ENCODE measurements at regions not wholly inside any gene's neighbourhood (a gene's known extent, or its start where the extent isn't known, plus 50 kb on each side); places are given as distances from the start of the nearest gene placed in this dataset.

- Histone ChIP-seq H3K4me3 (replicated peaks; ENCODE audit: insufficient read depth, low read length) (no peak overlapping the region), H3K27ac (replicated peaks) (no peak overlapping the region), H3K27me3 (ENCODE audit: insufficient read depth, poor library complexity, severe bottlenecking) (peaks cover 4% of the 10 kb centered on the region)
- TF ChIP-seq POLR2AphosphoS5 (IDR thresholded peaks at IDR 0.05; ENCODE audit: low read depth): no peak
- no peak for TF ChIP-seq SPI1 (IDR thresholded peaks at IDR 0.05; ENCODE audit: borderline replicate concordance, low read depth)
- TF ChIP-seq REST (IDR thresholded peaks at IDR 0.05; ENCODE audit: insufficient replicate concordance, low read depth): no peak
- TF ChIP-seq, protein P1, sequence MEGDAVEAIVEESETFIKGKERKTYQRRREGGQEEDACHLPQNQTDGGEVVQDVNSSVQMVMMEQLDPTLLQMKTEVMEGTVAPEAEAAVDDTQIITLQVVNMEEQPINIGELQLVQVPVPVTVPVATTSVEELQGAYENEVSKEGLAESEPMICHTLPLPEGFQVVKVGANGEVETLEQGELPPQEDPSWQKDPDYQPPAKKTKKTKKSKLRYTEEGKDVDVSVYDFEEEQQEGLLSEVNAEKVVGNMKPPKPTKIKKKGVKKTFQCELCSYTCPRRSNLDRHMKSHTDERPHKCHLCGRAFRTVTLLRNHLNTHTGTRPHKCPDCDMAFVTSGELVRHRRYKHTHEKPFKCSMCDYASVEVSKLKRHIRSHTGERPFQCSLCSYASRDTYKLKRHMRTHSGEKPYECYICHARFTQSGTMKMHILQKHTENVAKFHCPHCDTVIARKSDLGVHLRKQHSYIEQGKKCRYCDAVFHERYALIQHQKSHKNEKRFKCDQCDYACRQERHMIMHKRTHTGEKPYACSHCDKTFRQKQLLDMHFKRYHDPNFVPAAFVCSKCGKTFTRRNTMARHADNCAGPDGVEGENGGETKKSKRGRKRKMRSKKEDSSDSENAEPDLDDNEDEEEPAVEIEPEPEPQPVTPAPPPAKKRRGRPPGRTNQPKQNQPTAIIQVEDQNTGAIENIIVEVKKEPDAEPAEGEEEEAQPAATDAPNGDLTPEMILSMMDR (IDR thresholded peaks at IDR 0.05; ENCODE audit: insufficient read depth, low read length): no peak
- TF ChIP-seq GABPA (IDR thresholded peaks at IDR 0.05; ENCODE audit: low read depth): no peak
- DNase-seq (ENCODE audit: low read depth in 1 of 2, low spot score in 1 of 2): no peak
These were observed 51.2 kb upstream of the DAPL1 start for GRCh38 chr2:158743879-158744278.

DNA sequence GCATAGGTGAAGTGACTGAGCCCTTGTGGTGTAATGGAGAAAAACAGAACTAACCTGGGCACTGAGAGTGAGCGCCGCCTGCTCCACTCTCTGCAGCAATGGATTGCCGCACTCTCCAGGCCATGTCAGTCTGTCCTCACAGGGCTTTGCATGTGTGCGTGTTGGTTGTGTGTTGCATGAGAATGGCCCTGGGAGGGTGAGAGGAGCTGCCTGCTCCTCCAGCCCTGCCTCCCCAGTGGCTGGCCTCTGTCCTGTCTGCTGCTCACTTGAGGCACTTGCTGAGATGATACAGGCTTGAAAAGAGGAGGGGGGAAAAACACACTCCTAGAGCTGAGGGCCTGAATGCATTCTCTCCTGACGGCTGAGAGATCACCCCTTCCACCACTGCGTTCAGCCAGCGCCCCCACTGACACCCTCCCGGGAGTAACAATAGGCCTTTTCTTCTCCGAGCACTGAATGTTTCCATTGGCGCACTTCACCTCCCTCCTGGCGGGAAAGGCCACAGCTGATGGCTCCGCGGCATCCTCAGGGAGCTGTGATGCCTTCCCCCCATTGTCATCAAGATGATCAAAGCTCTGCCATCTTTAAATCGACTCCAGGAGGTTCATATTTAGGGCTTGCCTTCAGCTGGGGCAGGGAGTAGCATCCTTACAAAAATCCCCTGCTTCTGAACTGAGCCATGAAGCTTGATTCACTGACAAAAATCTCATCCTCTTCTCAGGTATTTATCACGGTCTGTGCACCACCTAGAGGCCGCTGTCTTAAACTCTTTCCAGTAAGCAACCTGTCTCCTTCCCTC is 49.9 kb upstream of the DAPL1 start:
- H3K27ac ChIP-seq (replicated peaks): no peak overlapping the region
- H3K27me3 ChIP-seq (ENCODE audit: insufficient read depth, poor library complexity, severe bottlenecking): peaks cover 4% of the 10 kb centered on the region
- H3K4me3 ChIP-seq (replicated peaks; ENCODE audit: insufficient read depth, low read length): no peak overlapping the region
- peak in 1 of 2 experiments; percentile 4 for DNase-seq (ENCODE audit: low read depth in 1 of 2, low spot score in 1 of 2)
- no peak for TF ChIP-seq REST (IDR thresholded peaks at IDR 0.05; ENCODE audit: insufficient replicate concordance, low read depth)
- TF ChIP-seq GABPA (IDR thresholded peaks at IDR 0.05; ENCODE audit: low read depth): no peak
- TF ChIP-seq SPI1 (IDR thresholded peaks at IDR 0.05; ENCODE audit: borderline replicate concordance, low read depth): no peak
- no peak for TF ChIP-seq POLR2AphosphoS5 (IDR thresholded peaks at IDR 0.05; ENCODE audit: low read depth)
- TF ChIP-seq, protein P1 (IDR thresholded peaks at IDR 0.05; ENCODE audit: insufficient read depth, low read length): no peak
